GM23338 (cell line): ENCODE measurements at regions not wholly inside any gene's neighbourhood (a gene's known extent, or its start where the extent isn't known, plus 50 kb on each side); places are given as distances from the start of the nearest gene placed in this dataset.

Experiments
- ATAC-seq: fragments of 200-7000 bp; cut with Tn5 transposase; 3 replicates; pipeline ENCODE4 v1.9.1; 2020
- DNase-seq: peaks from one replicate; pipeline ENCODE4 v3.0.0-alpha.2; 2015; ENCODE audit warnings: low spot score
- H2AFZ ChIP-seq: fragments of 200-600 bp; sonication (generic); 2 replicates; pipeline ENCODE4 v1.8.0; 2016; ENCODE audit warnings: antibody characterized with exemption, mild to moderate bottlenecking, moderate library complexity
- H3F3A ChIP-seq: fragments of 200-600 bp; sonication (generic); replicated peaks from 2 replicates; pipeline ENCODE4 v1.8.0; 2017; ENCODE audit warnings: antibody characterized with exemption, mixed run types, low read depth
- H3K27ac ChIP-seq: fragments of 200-600 bp; sonication (generic); 2 replicates; pipeline ENCODE4 v1.6.1; 2016; ENCODE audit warnings: low read depth
- H3K27me3 ChIP-seq: fragments of 200-600 bp; sonication (generic); 2 replicates; pipeline ENCODE4 v1.8.0; 2016; ENCODE audit warnings: mild to moderate bottlenecking, mixed run types, moderate library complexity; ENCODE audit not compliant: insufficient read depth
- H3K36me3 ChIP-seq: fragments of 200-600 bp; sonication (generic); 2 replicates; pipeline ENCODE4 v1.8.0; 2016; ENCODE audit warnings: mild to moderate bottlenecking; ENCODE audit not compliant: insufficient read depth
- H3K4me1 ChIP-seq: fragments of 200-600 bp; sonication (generic); 2 replicates; pipeline ENCODE4 v1.8.0; 2016; ENCODE audit warnings: mild to moderate bottlenecking, moderate library complexity; ENCODE audit not compliant: insufficient read depth
- H3K4me2 ChIP-seq: fragments of 200-600 bp; sonication (generic); 2 replicates; pipeline ENCODE4 v1.7.1; 2017; ENCODE audit warnings: mixed run types
- H3K4me3 ChIP-seq: fragments of 200-600 bp; sonication (generic); 2 replicates; pipeline ENCODE4 v1.6.1; 2016; ENCODE audit warnings: mixed run types
- H3K79me2 ChIP-seq: fragments of 200-600 bp; sonication (generic); replicated peaks from 2 replicates; pipeline ENCODE4 v1.8.0; 2017; ENCODE audit warnings: mild to moderate bottlenecking; ENCODE audit not compliant: insufficient read depth
- H3K9me2 ChIP-seq: fragments of 200-600 bp; sonication (generic); 2 replicates; pipeline ENCODE4 v1.8.0; 2017; ENCODE audit not compliant: insufficient read depth
- H4K20me1 ChIP-seq: fragments of 200-600 bp; sonication (generic); replicated peaks from 2 replicates; pipeline ENCODE4 v1.8.0; 2017; ENCODE audit warnings: mild to moderate bottlenecking; ENCODE audit not compliant: insufficient read depth
- H3K27ac Mint-ChIP-seq: 2 replicates; pipeline ENCODE4 v1.8.0; 2020; ENCODE audit warnings: inconsistent platforms, mild to moderate bottlenecking, moderate library complexity, mixed read lengths
- H3K27me3 Mint-ChIP-seq: 3 replicates; pipeline ENCODE4 v1.8.0; 2022; ENCODE audit warnings: low read depth, mild to moderate bottlenecking, moderate library complexity, mixed read lengths, inconsistent platforms; ENCODE audit not compliant: insufficient read depth, poor library complexity
- H3K36me3 Mint-ChIP-seq: 3 replicates; pipeline ENCODE4 v1.8.0; 2021; ENCODE audit warnings: low read depth, mild to moderate bottlenecking, inconsistent platforms, moderate library complexity, mixed read lengths
- H3K4me1 Mint-ChIP-seq: 3 replicates; pipeline ENCODE4 v1.8.0; 2020; ENCODE audit warnings: mild to moderate bottlenecking, inconsistent platforms, mixed read lengths
- H3K4me3 Mint-ChIP-seq: 3 replicates; pipeline ENCODE4 v1.8.0; 2021; ENCODE audit warnings: moderate library complexity, mild to moderate bottlenecking, inconsistent platforms, mixed read lengths
- H3K9me3 Mint-ChIP-seq: 3 replicates; pipeline ENCODE4 v1.8.0; 2020; ENCODE audit warnings: moderate library complexity, mild to moderate bottlenecking, inconsistent platforms, mixed read lengths
- CREB1 ChIP-seq: fragments of 250-450 bp; sonication (Bioruptor Pico); IDR thresholded peaks from 2 replicates; pipeline ENCODE4 v1.5.0; 2020; ENCODE audit warnings: low read depth, mild to moderate bottlenecking, moderate library complexity
- EZH2 ChIP-seq: fragments of 200-600 bp; sonication (generic); IDR thresholded peaks from one replicate; pipeline ENCODE4 v1.8.0; 2017; ENCODE audit warnings: antibody characterized with exemption, mild to moderate bottlenecking, low read depth; ENCODE audit not compliant: unreplicated experiment
- EZH2phosphoT487 ChIP-seq: fragments of 200-600 bp; sonication (generic); IDR thresholded peaks from one replicate; pipeline ENCODE4 v1.8.1; 2018; ENCODE audit warnings: antibody characterized with exemption; ENCODE audit not compliant: unreplicated experiment
- JUNB ChIP-seq: IDR thresholded peaks from one replicate; pipeline ENCODE4 v1.6.1; 2016; ENCODE audit warnings: antibody characterized with exemption; ENCODE audit not compliant: unreplicated experiment
- NANOG ChIP-seq: IDR thresholded peaks from 2 replicates; pipeline ENCODE4 v1.6.1; 2016; ENCODE audit warnings: antibody characterized with exemption, borderline replicate concordance
- POLR2AphosphoS5 ChIP-seq: IDR thresholded peaks from 2 replicates; pipeline ENCODE4 v1.6.1; 2016; ENCODE audit warnings: antibody characterized with exemption, low read depth
- STAT1 ChIP-seq: IDR thresholded peaks from one replicate; pipeline ENCODE4 v1.6.1; 2016; ENCODE audit warnings: antibody characterized with exemption; ENCODE audit not compliant: unreplicated experiment
- ZNF114 ChIP-seq: fragments of 250-450 bp; sonication (Bioruptor Pico); IDR thresholded peaks from 2 replicates; pipeline ENCODE4 v1.5.0; 2020; ENCODE audit warnings: mild to moderate bottlenecking, moderate library complexity
- ZNF331 ChIP-seq: fragments of 250-450 bp; sonication (Bioruptor Pico); IDR thresholded peaks from 2 replicates; pipeline ENCODE4 v1.5.0; 2020; ENCODE audit warnings: low read depth, mild to moderate bottlenecking, moderate library complexity
- TF ChIP-seq, protein P1 (sequence below), 2 experiments: fragments of 200-600 bp in 1 of 2; sonication (generic) in 1 of 2; conservative IDR thresholded peaks; 2 replicates each; pipeline versions ENCODE4 v1.5.1 to v1.6.1; 2016 to 2017; ENCODE audit warnings: antibody characterized with exemption in 2 of 2, low read depth in 2 of 2, mild to moderate bottlenecking in 2 of 2, moderate library complexity in 1 of 2
- TF ChIP-seq, protein P2 (sequence below): IDR thresholded peaks from 2 replicates; pipeline ENCODE4 v1.6.1; 2016; ENCODE audit warnings: antibody characterized with exemption
- TF ChIP-seq, protein P3 (sequence below): IDR thresholded peaks from one replicate; pipeline ENCODE4 v1.6.1; 2018; ENCODE audit warnings: antibody characterized with exemption; ENCODE audit not compliant: unreplicated experiment
- TF ChIP-seq, protein P4 (sequence below): fragments of 250-450 bp; sonication (Bioruptor Pico); IDR thresholded peaks from 2 replicates; pipeline ENCODE4 v1.5.0; 2020; ENCODE audit warnings: mild to moderate bottlenecking, moderate library complexity

DNA sequence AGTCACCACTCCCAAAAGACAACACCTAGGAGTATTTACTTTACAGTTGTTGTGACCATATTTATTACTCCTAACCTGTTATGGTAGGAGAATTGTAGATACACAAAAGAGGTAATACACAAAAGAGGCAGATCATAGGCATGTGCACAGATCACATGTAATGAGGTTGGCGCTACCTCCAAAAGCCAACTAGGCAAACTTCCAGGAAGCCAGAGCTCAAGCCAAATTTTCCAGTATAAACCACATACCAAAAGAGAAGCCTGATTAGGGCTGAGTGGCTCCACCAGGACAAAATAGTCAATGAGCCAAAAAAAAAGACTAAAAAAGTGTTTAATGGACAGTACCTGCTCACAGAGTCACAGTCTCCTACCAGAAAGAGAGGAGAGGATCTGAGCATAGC, 195.0 kb upstream of the PBX1 start:
- Histone ChIP-seq H3K36me3 (no peaks in the 10 kb centered on the region; the same call in 1 of the 2 replicates), H3K27ac (no peak overlapping the region), H3K27me3 (no peaks in the 10 kb centered on the region), H3F3A (no peaks in the 10 kb centered on the region), H3K4me3 (no peak overlapping the region), H2AFZ (no peak overlapping the region), H3K4me2 (no peak overlapping the region), H3K9me2 (no peaks in the 10 kb centered on the region), H3K79me2 (no peaks in the 10 kb centered on the region), H4K20me1 (no peaks in the 10 kb centered on the region), H3K4me1 (no peaks in the 10 kb centered on the region)
- no peak for ATAC-seq
- Mint-ChIP-seq H3K4me1 (0 out of 3 replicates have a peak, but pooled peaks cover 2% of the 10 kb centered on the region), H3K9me3 (peaks cover 22% of the 10 kb centered on the region), H3K27me3 (no peaks in the 10 kb centered on the region), H3K36me3 (peaks cover 14% of the 10 kb centered on the region; the same call in 2 of the 3 replicates), H3K27ac (no peak overlapping the region), H3K4me3 (no peak overlapping the region)
- TF ChIP-seq, protein P1, sequence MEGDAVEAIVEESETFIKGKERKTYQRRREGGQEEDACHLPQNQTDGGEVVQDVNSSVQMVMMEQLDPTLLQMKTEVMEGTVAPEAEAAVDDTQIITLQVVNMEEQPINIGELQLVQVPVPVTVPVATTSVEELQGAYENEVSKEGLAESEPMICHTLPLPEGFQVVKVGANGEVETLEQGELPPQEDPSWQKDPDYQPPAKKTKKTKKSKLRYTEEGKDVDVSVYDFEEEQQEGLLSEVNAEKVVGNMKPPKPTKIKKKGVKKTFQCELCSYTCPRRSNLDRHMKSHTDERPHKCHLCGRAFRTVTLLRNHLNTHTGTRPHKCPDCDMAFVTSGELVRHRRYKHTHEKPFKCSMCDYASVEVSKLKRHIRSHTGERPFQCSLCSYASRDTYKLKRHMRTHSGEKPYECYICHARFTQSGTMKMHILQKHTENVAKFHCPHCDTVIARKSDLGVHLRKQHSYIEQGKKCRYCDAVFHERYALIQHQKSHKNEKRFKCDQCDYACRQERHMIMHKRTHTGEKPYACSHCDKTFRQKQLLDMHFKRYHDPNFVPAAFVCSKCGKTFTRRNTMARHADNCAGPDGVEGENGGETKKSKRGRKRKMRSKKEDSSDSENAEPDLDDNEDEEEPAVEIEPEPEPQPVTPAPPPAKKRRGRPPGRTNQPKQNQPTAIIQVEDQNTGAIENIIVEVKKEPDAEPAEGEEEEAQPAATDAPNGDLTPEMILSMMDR (conservative IDR thresholded peaks at IDR 0.05; ENCODE audit: low read depth in 2 of 2): no peak
- no peak for TF ChIP-seq EZH2
- TF ChIP-seq STAT1: no peak
- TF ChIP-seq, protein P2, sequence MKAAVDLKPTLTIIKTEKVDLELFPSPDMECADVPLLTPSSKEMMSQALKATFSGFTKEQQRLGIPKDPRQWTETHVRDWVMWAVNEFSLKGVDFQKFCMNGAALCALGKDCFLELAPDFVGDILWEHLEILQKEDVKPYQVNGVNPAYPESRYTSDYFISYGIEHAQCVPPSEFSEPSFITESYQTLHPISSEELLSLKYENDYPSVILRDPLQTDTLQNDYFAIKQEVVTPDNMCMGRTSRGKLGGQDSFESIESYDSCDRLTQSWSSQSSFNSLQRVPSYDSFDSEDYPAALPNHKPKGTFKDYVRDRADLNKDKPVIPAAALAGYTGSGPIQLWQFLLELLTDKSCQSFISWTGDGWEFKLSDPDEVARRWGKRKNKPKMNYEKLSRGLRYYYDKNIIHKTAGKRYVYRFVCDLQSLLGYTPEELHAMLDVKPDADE: no peak
- no peak for TF ChIP-seq ZNF114 (CRISPR knock-in tag)
- no peak for TF ChIP-seq ZNF331 (CRISPR knock-in tag)
- no peak for TF ChIP-seq JUNB
- TF ChIP-seq, protein P3, sequence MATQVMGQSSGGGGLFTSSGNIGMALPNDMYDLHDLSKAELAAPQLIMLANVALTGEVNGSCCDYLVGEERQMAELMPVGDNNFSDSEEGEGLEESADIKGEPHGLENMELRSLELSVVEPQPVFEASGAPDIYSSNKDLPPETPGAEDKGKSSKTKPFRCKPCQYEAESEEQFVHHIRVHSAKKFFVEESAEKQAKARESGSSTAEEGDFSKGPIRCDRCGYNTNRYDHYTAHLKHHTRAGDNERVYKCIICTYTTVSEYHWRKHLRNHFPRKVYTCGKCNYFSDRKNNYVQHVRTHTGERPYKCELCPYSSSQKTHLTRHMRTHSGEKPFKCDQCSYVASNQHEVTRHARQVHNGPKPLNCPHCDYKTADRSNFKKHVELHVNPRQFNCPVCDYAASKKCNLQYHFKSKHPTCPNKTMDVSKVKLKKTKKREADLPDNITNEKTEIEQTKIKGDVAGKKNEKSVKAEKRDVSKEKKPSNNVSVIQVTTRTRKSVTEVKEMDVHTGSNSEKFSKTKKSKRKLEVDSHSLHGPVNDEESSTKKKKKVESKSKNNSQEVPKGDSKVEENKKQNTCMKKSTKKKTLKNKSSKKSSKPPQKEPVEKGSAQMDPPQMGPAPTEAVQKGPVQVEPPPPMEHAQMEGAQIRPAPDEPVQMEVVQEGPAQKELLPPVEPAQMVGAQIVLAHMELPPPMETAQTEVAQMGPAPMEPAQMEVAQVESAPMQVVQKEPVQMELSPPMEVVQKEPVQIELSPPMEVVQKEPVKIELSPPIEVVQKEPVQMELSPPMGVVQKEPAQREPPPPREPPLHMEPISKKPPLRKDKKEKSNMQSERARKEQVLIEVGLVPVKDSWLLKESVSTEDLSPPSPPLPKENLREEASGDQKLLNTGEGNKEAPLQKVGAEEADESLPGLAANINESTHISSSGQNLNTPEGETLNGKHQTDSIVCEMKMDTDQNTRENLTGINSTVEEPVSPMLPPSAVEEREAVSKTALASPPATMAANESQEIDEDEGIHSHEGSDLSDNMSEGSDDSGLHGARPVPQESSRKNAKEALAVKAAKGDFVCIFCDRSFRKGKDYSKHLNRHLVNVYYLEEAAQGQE: no peak
- TF ChIP-seq, protein P4, sequence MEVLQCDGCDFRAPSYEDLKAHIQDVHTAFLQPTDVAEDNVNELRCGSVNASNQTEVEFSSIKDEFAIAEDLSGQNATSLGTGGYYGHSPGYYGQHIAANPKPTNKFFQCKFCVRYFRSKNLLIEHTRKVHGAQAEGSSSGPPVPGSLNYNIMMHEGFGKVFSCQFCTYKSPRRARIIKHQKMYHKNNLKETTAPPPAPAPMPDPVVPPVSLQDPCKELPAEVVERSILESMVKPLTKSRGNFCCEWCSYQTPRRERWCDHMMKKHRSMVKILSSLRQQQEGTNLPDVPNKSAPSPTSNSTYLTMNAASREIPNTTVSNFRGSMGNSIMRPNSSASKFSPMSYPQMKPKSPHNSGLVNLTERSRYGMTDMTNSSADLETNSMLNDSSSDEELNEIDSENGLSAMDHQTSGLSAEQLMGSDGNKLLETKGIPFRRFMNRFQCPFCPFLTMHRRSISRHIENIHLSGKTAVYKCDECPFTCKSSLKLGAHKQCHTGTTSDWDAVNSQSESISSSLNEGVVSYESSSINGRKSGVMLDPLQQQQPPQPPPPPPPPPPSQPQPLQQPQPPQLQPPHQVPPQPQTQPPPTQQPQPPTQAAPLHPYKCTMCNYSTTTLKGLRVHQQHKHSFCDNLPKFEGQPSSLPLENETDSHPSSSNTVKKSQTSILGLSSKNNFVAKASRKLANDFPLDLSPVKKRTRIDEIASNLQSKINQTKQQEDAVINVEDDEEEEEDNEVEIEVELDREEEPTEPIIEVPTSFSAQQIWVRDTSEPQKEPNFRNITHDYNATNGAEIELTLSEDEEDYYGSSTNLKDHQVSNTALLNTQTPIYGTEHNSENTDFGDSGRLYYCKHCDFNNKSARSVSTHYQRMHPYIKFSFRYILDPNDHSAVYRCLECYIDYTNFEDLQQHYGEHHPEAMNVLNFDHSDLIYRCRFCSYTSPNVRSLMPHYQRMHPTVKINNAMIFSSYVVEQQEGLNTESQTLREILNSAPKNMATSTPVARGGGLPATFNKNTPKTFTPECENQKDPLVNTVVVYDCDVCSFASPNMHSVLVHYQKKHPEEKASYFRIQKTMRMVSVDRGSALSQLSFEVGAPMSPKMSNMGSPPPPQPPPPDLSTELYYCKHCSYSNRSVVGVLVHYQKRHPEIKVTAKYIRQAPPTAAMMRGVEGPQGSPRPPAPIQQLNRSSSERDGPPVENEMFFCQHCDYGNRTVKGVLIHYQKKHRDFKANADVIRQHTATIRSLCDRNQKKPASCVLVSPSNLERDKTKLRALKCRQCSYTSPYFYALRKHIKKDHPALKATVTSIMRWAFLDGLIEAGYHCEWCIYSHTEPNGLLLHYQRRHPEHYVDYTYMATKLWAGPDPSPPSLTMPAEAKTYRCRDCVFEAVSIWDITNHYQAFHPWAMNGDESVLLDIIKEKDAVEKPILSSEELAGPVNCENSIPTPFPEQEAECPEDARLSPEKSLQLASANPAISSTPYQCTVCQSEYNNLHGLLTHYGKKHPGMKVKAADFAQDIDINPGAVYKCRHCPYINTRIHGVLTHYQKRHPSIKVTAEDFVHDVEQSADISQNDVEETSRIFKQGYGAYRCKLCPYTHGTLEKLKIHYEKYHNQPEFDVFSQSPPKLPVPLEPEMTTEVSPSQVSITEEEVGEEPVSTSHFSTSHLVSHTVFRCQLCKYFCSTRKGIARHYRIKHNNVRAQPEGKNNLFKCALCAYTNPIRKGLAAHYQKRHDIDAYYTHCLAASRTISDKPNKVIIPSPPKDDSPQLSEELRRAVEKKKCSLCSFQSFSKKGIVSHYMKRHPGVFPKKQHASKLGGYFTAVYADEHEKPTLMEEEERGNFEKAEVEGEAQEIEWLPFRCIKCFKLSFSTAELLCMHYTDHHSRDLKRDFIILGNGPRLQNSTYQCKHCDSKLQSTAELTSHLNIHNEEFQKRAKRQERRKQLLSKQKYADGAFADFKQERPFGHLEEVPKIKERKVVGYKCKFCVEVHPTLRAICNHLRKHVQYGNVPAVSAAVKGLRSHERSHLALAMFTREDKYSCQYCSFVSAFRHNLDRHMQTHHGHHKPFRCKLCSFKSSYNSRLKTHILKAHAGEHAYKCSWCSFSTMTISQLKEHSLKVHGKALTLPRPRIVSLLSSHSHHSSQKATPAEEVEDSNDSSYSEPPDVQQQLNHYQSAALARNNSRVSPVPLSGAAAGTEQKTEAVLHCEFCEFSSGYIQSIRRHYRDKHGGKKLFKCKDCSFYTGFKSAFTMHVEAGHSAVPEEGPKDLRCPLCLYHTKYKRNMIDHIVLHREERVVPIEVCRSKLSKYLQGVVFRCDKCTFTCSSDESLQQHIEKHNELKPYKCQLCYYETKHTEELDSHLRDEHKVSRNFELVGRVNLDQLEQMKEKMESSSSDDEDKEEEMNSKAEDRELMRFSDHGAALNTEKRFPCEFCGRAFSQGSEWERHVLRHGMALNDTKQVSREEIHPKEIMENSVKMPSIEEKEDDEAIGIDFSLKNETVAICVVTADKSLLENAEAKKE (CRISPR knock-in tag): no peak
- TF ChIP-seq POLR2AphosphoS5: no peak
- no peak for TF ChIP-seq EZH2phosphoT487
- TF ChIP-seq CREB1 (CRISPR knock-in tag): no peak
- no peak for TF ChIP-seq NANOG
- no peak for DNase-seq
